ENCODE measurements at regions not wholly inside any gene's neighbourhood (a gene's known extent, or its start where the extent isn't known, plus 50 kb on each side); places are given as distances from the start of the nearest gene placed in this dataset.

DNA sequence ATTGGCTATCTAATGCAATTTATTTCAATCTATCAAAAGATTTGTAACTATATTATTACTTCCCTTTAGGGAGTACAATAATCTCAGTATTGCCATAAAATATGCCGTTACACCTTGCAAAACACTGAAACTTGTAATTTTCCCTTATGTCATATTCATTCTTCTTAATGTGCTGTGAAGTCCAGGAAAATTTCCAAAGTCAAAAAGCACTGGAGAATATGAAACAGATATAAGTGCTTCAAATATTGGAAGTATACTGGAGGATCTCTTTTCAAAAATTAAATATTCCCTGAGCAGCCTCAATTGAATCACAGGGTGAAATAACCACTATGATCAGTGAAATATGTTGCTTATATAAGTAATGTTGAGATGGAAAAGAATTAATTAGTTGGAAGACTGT is 356.0 kb downstream of the PPP1R3A start:
- 81 to 92% methylated on average over 1 of the region's 1 CpG for WGBS, 2 donors
- no peak overlapping the region for H3K9ac ChIP-seq (ENCODE audit: insufficient read depth in 1 of 2, low read length in 2 of 2)
- ATAC-seq (ENCODE audit: insufficient read depth, low FRiP score) = no peak
- no peak overlapping the region for H3K4me3 ChIP-seq
- H3K36me3 ChIP-seq (ENCODE audit: control insufficient read depth in 4 of 4, insufficient read depth in 4 of 4, low read length in 4 of 4) = no peaks in the 10 kb centered on the region
- TF ChIP-seq, protein P1, sequence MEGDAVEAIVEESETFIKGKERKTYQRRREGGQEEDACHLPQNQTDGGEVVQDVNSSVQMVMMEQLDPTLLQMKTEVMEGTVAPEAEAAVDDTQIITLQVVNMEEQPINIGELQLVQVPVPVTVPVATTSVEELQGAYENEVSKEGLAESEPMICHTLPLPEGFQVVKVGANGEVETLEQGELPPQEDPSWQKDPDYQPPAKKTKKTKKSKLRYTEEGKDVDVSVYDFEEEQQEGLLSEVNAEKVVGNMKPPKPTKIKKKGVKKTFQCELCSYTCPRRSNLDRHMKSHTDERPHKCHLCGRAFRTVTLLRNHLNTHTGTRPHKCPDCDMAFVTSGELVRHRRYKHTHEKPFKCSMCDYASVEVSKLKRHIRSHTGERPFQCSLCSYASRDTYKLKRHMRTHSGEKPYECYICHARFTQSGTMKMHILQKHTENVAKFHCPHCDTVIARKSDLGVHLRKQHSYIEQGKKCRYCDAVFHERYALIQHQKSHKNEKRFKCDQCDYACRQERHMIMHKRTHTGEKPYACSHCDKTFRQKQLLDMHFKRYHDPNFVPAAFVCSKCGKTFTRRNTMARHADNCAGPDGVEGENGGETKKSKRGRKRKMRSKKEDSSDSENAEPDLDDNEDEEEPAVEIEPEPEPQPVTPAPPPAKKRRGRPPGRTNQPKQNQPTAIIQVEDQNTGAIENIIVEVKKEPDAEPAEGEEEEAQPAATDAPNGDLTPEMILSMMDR (IDR thresholded peaks at IDR 0.05; ENCODE audit: control extremely low read depth, extremely low read depth) = no peak
- no peaks in the 10 kb centered on the region for H3K27me3 ChIP-seq (ENCODE audit: control insufficient read depth in 3 of 3, insufficient read depth in 3 of 3, low read length in 2 of 3)
- no peaks in the 10 kb centered on the region for H3K4me1 ChIP-seq (ENCODE audit: control insufficient read depth in 5 of 5, insufficient read depth in 5 of 5, low read length in 5 of 5)
- H3K27ac ChIP-seq (ENCODE audit: low read depth in 1 of 2, low read length in 1 of 2) = no peak overlapping the region
- no peaks in the 10 kb centered on the region for H3K9me3 ChIP-seq (ENCODE audit: control insufficient read depth in 4 of 4, insufficient read depth in 3 of 4, low read length in 3 of 4)
- no peak for DNase-seq

DNA sequence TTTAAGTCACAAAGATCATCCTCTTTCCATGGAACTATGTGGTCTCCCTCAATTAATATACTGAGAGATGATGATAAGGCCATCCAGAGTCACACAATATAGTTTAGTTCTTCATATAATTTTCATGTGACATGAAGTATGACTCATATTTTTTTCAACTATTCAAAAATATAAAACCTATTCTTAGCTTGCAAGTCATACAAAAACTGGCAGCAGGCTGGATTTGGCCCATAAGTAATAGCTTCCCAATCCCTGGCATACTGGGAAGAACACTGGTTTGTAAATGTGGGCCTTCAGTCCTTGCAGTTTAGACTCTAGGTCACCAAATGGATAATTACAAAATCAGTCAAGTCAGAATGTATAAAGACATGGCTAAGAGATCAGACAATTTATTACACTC is 356.6 kb downstream of the PPP1R3A start:
- no peaks in the 10 kb centered on the region for H3K4me1 ChIP-seq (ENCODE audit: control insufficient read depth in 5 of 5, insufficient read depth in 5 of 5, low read length in 5 of 5)
- DNase-seq (no peak), ATAC-seq (ENCODE audit: insufficient read depth, low FRiP score) (no peak)
- TF ChIP-seq, protein P1 (IDR thresholded peaks at IDR 0.05; ENCODE audit: control extremely low read depth, extremely low read depth) = no peak
- H3K36me3 ChIP-seq (ENCODE audit: control insufficient read depth in 4 of 4, insufficient read depth in 4 of 4, low read length in 4 of 4) = no peaks in the 10 kb centered on the region
- H3K27ac ChIP-seq (ENCODE audit: low read depth in 1 of 2, low read length in 1 of 2) = no peak overlapping the region
- no peak overlapping the region for H3K9ac ChIP-seq (ENCODE audit: insufficient read depth in 1 of 2, low read length in 2 of 2)
- H3K4me3 ChIP-seq = no peak overlapping the region
- no peaks in the 10 kb centered on the region for H3K9me3 ChIP-seq (ENCODE audit: control insufficient read depth in 4 of 4, insufficient read depth in 3 of 4, low read length in 3 of 4)
- no peaks in the 10 kb centered on the region for H3K27me3 ChIP-seq (ENCODE audit: control insufficient read depth in 3 of 3, insufficient read depth in 3 of 3, low read length in 2 of 3)

DNA sequence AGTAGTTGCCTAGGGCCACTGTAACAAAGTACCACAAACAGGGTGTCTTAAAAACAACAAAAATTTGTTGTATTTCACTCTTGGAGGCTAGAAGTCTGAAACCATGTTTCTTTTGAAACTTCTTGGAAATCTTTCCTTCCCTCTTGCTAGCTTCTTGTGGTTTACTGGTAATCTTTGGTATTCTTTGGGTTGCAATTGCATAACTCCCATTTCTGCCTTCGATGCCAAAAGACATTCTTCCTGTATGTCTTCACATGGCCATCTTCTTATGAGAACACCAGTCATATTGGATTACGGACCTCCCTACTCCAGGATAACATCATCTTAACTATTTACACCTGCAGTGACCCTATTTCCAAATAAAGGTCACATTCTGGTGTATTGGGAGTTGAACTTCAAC is 357.4 kb downstream of the PPP1R3A start:
- H3K9me3 ChIP-seq (ENCODE audit: control insufficient read depth in 4 of 4, insufficient read depth in 3 of 4, low read length in 3 of 4) = peaks cover 0 to 2% (median 0%) of the 10 kb centered on the region in 4 donors
- no peak overlapping the region for H3K27ac ChIP-seq (ENCODE audit: low read depth in 1 of 2, low read length in 1 of 2)
- TF ChIP-seq, protein P1 (IDR thresholded peaks at IDR 0.05; ENCODE audit: control extremely low read depth, extremely low read depth) = no peak
- WGBS, 2 donors = 58 to 75% methylated on average over 2 of the region's 2 CpGs
- H3K27me3 ChIP-seq (ENCODE audit: control insufficient read depth in 3 of 3, insufficient read depth in 3 of 3, low read length in 2 of 3) = no peaks in the 10 kb centered on the region
- ATAC-seq (ENCODE audit: insufficient read depth, low FRiP score) (no peak), DNase-seq (no peak)
- H3K4me1 ChIP-seq (ENCODE audit: control insufficient read depth in 5 of 5, insufficient read depth in 5 of 5, low read length in 5 of 5) = no peaks in the 10 kb centered on the region
- no peaks in the 10 kb centered on the region for H3K36me3 ChIP-seq (ENCODE audit: control insufficient read depth in 4 of 4, insufficient read depth in 4 of 4, low read length in 4 of 4)
- H3K4me3 ChIP-seq = no peak overlapping the region
- no peak overlapping the region for H3K9ac ChIP-seq (ENCODE audit: insufficient read depth in 1 of 2, low read length in 2 of 2)

DNA sequence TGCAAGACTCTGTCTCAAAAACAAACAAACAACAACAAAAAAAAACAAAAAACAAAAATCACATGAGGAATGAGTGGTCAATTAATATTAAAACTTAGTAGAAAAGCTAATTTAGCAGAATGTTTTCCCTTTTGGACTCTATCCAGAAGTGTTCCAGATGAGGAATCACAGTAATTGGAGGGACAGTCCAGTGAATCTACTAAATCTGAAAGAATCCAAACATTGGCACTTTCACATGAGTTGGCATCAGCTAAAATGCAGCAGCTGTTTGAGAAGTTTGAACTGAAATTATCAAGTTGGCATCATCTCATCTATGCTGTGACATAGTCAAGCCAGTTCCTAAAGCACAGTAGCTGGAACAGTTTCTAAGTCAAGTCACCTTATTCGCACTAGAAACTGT is 367.8 kb downstream of the PPP1R3A start:
- no peak for DNase-seq
- H3K27me3 ChIP-seq (ENCODE audit: control insufficient read depth in 3 of 3, insufficient read depth in 3 of 3, low read length in 2 of 3) = no peaks in the 10 kb centered on the region

More for the DNA sequence above, 367.8 kb downstream of the PPP1R3A start:
- Histone ChIP-seq H3K4me3 (no peak overlapping the region), H3K36me3 (ENCODE audit: control insufficient read depth in 4 of 4, insufficient read depth in 4 of 4, low read length in 4 of 4) (no peaks in the 10 kb centered on the region), H3K27ac (ENCODE audit: low read depth in 1 of 2, low read length in 1 of 2) (no peak overlapping the region), H3K9ac (ENCODE audit: insufficient read depth in 1 of 2, low read length in 2 of 2) (no peak overlapping the region), H3K4me1 (ENCODE audit: control insufficient read depth in 5 of 5, insufficient read depth in 5 of 5, low read length in 5 of 5) (no peaks in the 10 kb centered on the region), H3K9me3 (ENCODE audit: control insufficient read depth in 4 of 4, insufficient read depth in 3 of 4, low read length in 3 of 4) (no peaks in the 10 kb centered on the region)
- TF ChIP-seq, protein P1 (IDR thresholded peaks at IDR 0.05; ENCODE audit: control extremely low read depth, extremely low read depth) = no peak
- 84 to 88% methylated on average over 1 of the region's 1 CpG for WGBS, 2 donors
- ATAC-seq (ENCODE audit: insufficient read depth, low FRiP score) = no peak
